Activated naive CD8-positive, alpha-beta T cell treated with anti-CD3 and anti-CD28 coated beads, Interleukin-2, amount 50 U/mL, for 24 hours (primary cell): ENCODE measurements at regions not wholly inside any gene's neighbourhood (a gene's known extent, or its start where the extent isn't known, plus 50 kb on each side); places are given as distances from the start of the nearest gene placed in this dataset.
"Not testable (repeated sequence)": the region's sequence is repeated elsewhere in the genome, so short reads cannot be mapped to it uniquely, and the experiment has no call there.

ENCODE experiments used
- ATAC-seq: fragments of 150-1000 bp; cut with Tn5 transposase; one replicate; pipeline ENCODE4 v1.10.0; 2021
- DNase-seq: peaks from one replicate; pipeline ENCODE4 v3.0.0; 2021
- H3K27ac Mint-ChIP-seq: one replicate; pipeline ENCODE4 v1.8.0; 2021; ENCODE audit warnings: mild to moderate bottlenecking, mixed read lengths
- H3K27me3 Mint-ChIP-seq: one replicate; pipeline ENCODE4 v1.8.0; 2021; ENCODE audit warnings: mixed read lengths
- H3K36me3 Mint-ChIP-seq: one replicate; pipeline ENCODE4 v1.8.0; 2021; ENCODE audit warnings: low read depth, mixed read lengths
- H3K4me1 Mint-ChIP-seq: one replicate; pipeline ENCODE4 v1.8.0; 2021; ENCODE audit warnings: mixed read lengths
- H3K4me3 Mint-ChIP-seq: one replicate; pipeline ENCODE4 v1.8.0; 2021; ENCODE audit warnings: mild to moderate bottlenecking, moderate library complexity, mixed read lengths
- H3K9me3 Mint-ChIP-seq: one replicate; pipeline ENCODE4 v1.8.0; 2021; ENCODE audit warnings: mixed read lengths

- H3K27ac Mint-ChIP-seq, ATAC-seq, H3K27me3 Mint-ChIP-seq, H3K9me3 Mint-ChIP-seq, H3K4me1 Mint-ChIP-seq, H3K36me3 Mint-ChIP-seq, DNase-seq, H3K4me3 Mint-ChIP-seq: not testable (repeated sequence)
Observed at GRCh38 chr2:158866082-158866481, 71.0 kb downstream of the DAPL1 start.

- H3K27me3 Mint-ChIP-seq = not testable (repeated sequence)
Observed at GRCh38 chr2:158867531-158868191, 72.5 kb downstream of the DAPL1 start.

GRCh38 chr2:158868386-158868785 lies 73.3 kb downstream of the DAPL1 start:
- ATAC-seq, H3K9me3 Mint-ChIP-seq, H3K4me1 Mint-ChIP-seq, DNase-seq, H3K27ac Mint-ChIP-seq, H3K27me3 Mint-ChIP-seq, H3K4me3 Mint-ChIP-seq, H3K36me3 Mint-ChIP-seq: not testable (repeated sequence)

More at GRCh38 chr2:158867531-158868191, 72.5 kb downstream of the DAPL1 start:
- not testable (repeated sequence) for H3K4me1 Mint-ChIP-seq, ATAC-seq, H3K36me3 Mint-ChIP-seq, H3K9me3 Mint-ChIP-seq, DNase-seq, H3K4me3 Mint-ChIP-seq, H3K27ac Mint-ChIP-seq

GRCh38 chr2:158869122-158869521 lies 74.0 kb downstream of the DAPL1 start:
- not testable (repeated sequence) for H3K9me3 Mint-ChIP-seq, ATAC-seq, H3K36me3 Mint-ChIP-seq, H3K4me1 Mint-ChIP-seq, H3K27me3 Mint-ChIP-seq, H3K27ac Mint-ChIP-seq, DNase-seq, H3K4me3 Mint-ChIP-seq

- H3K4me1 Mint-ChIP-seq, H3K27ac Mint-ChIP-seq, H3K27me3 Mint-ChIP-seq, H3K36me3 Mint-ChIP-seq, H3K9me3 Mint-ChIP-seq, H3K4me3 Mint-ChIP-seq, DNase-seq, ATAC-seq: not testable (repeated sequence)
Observed at GRCh38 chr2:158869609-158870008, 74.5 kb downstream of the DAPL1 start.

- Mint-ChIP-seq H3K4me3 (no peak overlapping the region), H3K36me3 (no peaks in the 10 kb centered on the region)
- ATAC-seq = no peak
Observed at GRCh38 chr2:158878003-158878402, 82.9 kb downstream of the DAPL1 start.

GRCh38 chr2:158879229-158879903 lies 84.2 kb downstream of the DAPL1 start:
- Mint-ChIP-seq H3K36me3 (no peaks in the 10 kb centered on the region), H3K4me3 (no peak overlapping the region), H3K27ac (no peak overlapping the region), H3K9me3 (no peaks in the 10 kb centered on the region), H3K27me3 (no peaks in the 10 kb centered on the region), H3K4me1 (no peaks in the 10 kb centered on the region)
- ATAC-seq (no peak), DNase-seq (no peak)

More at GRCh38 chr2:158878003-158878402, 82.9 kb downstream of the DAPL1 start:
- DNase-seq = no peak
- Mint-ChIP-seq H3K9me3 (no peaks in the 10 kb centered on the region), H3K4me1 (no peaks in the 10 kb centered on the region), H3K27ac (no peak overlapping the region), H3K27me3 (no peaks in the 10 kb centered on the region)

GRCh38 chr2:158882297-158882696 lies 86.1 kb upstream of the TANC1 start:
- ATAC-seq (no peak), DNase-seq (no peak)
- Mint-ChIP-seq H3K27me3 (no peaks in the 10 kb centered on the region), H3K9me3 (no peaks in the 10 kb centered on the region), H3K4me1 (no peaks in the 10 kb centered on the region), H3K4me3 (no peak overlapping the region), H3K27ac (no peak overlapping the region), H3K36me3 (no peaks in the 10 kb centered on the region)

- not testable (repeated sequence) for H3K9me3 Mint-ChIP-seq, ATAC-seq, H3K36me3 Mint-ChIP-seq
Observed at GRCh38 chr2:158884552-158884951, 83.9 kb upstream of the TANC1 start.

GRCh38 chr2:158885018-158885678 lies 83.3 kb upstream of the TANC1 start:
- H3K4me3 Mint-ChIP-seq, H3K27me3 Mint-ChIP-seq, H3K9me3 Mint-ChIP-seq, H3K36me3 Mint-ChIP-seq, ATAC-seq, H3K27ac Mint-ChIP-seq, H3K4me1 Mint-ChIP-seq: not testable (repeated sequence)
- peak; percentile 33 for DNase-seq

More at GRCh38 chr2:158884552-158884951, 83.9 kb upstream of the TANC1 start:
- not testable (repeated sequence) for H3K27me3 Mint-ChIP-seq, H3K27ac Mint-ChIP-seq, H3K4me3 Mint-ChIP-seq, DNase-seq, H3K4me1 Mint-ChIP-seq

GRCh38 chr2:158885679-158886050 lies 82.8 kb upstream of the TANC1 start:
- H3K27me3 Mint-ChIP-seq, H3K27ac Mint-ChIP-seq, ATAC-seq, H3K4me3 Mint-ChIP-seq, H3K4me1 Mint-ChIP-seq, DNase-seq, H3K9me3 Mint-ChIP-seq, H3K36me3 Mint-ChIP-seq: not testable (repeated sequence)

- DNase-seq (no peak), ATAC-seq (peak; percentile 45)
- Mint-ChIP-seq H3K4me1 (no peaks in the 10 kb centered on the region), H3K27me3 (no peaks in the 10 kb centered on the region), H3K9me3 (no peaks in the 10 kb centered on the region), H3K27ac (no peak overlapping the region), H3K36me3 (no peaks in the 10 kb centered on the region), H3K4me3 (no peak overlapping the region)
Observed at GRCh38 chr2:158889135-158889853, 79.1 kb upstream of the TANC1 start.

GRCh38 chr2:158890296-158890905 lies 78.0 kb upstream of the TANC1 start:
- H3K9me3 Mint-ChIP-seq = no peaks in the 10 kb centered on the region
- ATAC-seq (no peak), DNase-seq (no peak)
- H3K27me3 Mint-ChIP-seq = no peaks in the 10 kb centered on the region
- H3K4me1 Mint-ChIP-seq = no peaks in the 10 kb centered on the region
- H3K36me3 Mint-ChIP-seq = no peaks in the 10 kb centered on the region
- H3K27ac Mint-ChIP-seq = no peak overlapping the region
- no peak overlapping the region for H3K4me3 Mint-ChIP-seq

- DNase-seq = no peak
- Mint-ChIP-seq H3K4me1 (no peaks in the 10 kb centered on the region), H3K27ac (no peak overlapping the region)
Observed at GRCh38 chr2:158893026-158893425, 75.4 kb upstream of the TANC1 start.

More at GRCh38 chr2:158893026-158893425, 75.4 kb upstream of the TANC1 start:
- no peaks in the 10 kb centered on the region for H3K36me3 Mint-ChIP-seq
- peak; percentile 26 for ATAC-seq
- no peaks in the 10 kb centered on the region for H3K9me3 Mint-ChIP-seq
- H3K4me3 Mint-ChIP-seq = no peak overlapping the region
- H3K27me3 Mint-ChIP-seq = no peaks in the 10 kb centered on the region
